Neural cell (in vitro differentiated cells): ENCODE measurements at regions not wholly inside any gene's neighbourhood (a gene's known extent, or its start where the extent isn't known, plus 50 kb on each side); places are given as distances from the start of the nearest gene placed in this dataset.

ENCODE experiments used
- H2AFZ ChIP-seq: fragments of 200-600, 300-800 bp; sonication (generic), shearing (Covaris generic); 2 replicates; pipeline ENCODE4 v1.6.0; 2014; ENCODE audit warnings: low read depth, mild to moderate bottlenecking, antibody characterized with exemption, low read length, moderate library complexity
- H3F3A ChIP-seq: fragments of 200-600 bp; shearing (Covaris generic); 2 replicates; pipeline ENCODE4 v1.6.1; 2016; ENCODE audit warnings: mild to moderate bottlenecking, moderate library complexity, mixed read lengths, antibody characterized with exemption, low read length; ENCODE audit not compliant: insufficient read depth, poor library complexity, severe bottlenecking
- H3K27ac ChIP-seq: fragments of 200-600, 300-800 bp; sonication (generic), shearing (Covaris generic); 2 replicates; pipeline ENCODE4 v1.5.1; 2014; ENCODE audit warnings: mild to moderate bottlenecking, low read length, moderate library complexity
- H3K27me3 ChIP-seq: fragments of 300-800, 200-600 bp; sonication (generic), shearing (Covaris generic); 2 replicates; pipeline ENCODE4 v1.6.0; 2014; ENCODE audit warnings: mild to moderate bottlenecking, low read depth, low read length, moderate library complexity; ENCODE audit not compliant: insufficient read depth
- H3K36me3 ChIP-seq: fragments of 300-800, 200-600 bp; sonication (generic), shearing (Covaris generic); 2 replicates; pipeline ENCODE4 v1.5.1; 2014; ENCODE audit warnings: mild to moderate bottlenecking, antibody characterized with exemption, low read length, moderate library complexity; ENCODE audit not compliant: insufficient read depth
- H3K4me2 ChIP-seq: fragments of 300-800, 200-600 bp; sonication (generic), shearing (Covaris generic); 2 replicates; pipeline ENCODE4 v1.6.0; 2014; ENCODE audit warnings: mild to moderate bottlenecking, low read length
- H3K4me3 ChIP-seq: fragments of 300-800, 200-600 bp; sonication (generic), shearing (Covaris generic); 2 replicates; pipeline ENCODE4 v1.5.1; 2014; ENCODE audit warnings: mild to moderate bottlenecking, low read length, moderate library complexity
- H3K79me2 ChIP-seq: fragments of 200-600 bp; shearing (Covaris generic); replicated peaks from 2 replicates; pipeline ENCODE4 v1.6.0; 2014; ENCODE audit warnings: mild to moderate bottlenecking, low read length, moderate library complexity; ENCODE audit not compliant: insufficient read depth
- H3K9ac ChIP-seq: fragments of 300-800, 200-600 bp; sonication (generic), shearing (Covaris generic); 2 replicates; pipeline ENCODE4 v1.6.1; 2016; ENCODE audit warnings: mild to moderate bottlenecking, low read length, mixed read lengths
- H3K9me2 ChIP-seq: fragments of 200-600 bp; shearing (Covaris generic); 2 replicates; pipeline ENCODE4 v1.6.1; 2016; ENCODE audit warnings: mild to moderate bottlenecking, low read length, mixed read lengths; ENCODE audit not compliant: insufficient read depth
- H3K9me3 ChIP-seq: fragments of 200-600, 300-800 bp; sonication (generic), shearing (Covaris generic); 2 replicates; pipeline ENCODE4 v1.6.1; 2016; ENCODE audit warnings: mild to moderate bottlenecking, mixed run types, low read length, moderate library complexity, mixed read lengths
- H4K20me1 ChIP-seq: fragments of 200-600 bp; shearing (Covaris generic); 2 replicates; pipeline ENCODE4 v1.6.1; 2016; ENCODE audit warnings: mild to moderate bottlenecking, mixed run types; ENCODE audit not compliant: insufficient read depth
- EP300 ChIP-seq: fragments of 450-650 bp; conservative IDR thresholded peaks from 2 replicates; pipeline ENCODE4 v1.6.1; 2014; ENCODE audit warnings: antibody characterized with exemption, mild to moderate bottlenecking, moderate library complexity; ENCODE audit not compliant: poor library complexity, severe bottlenecking
- EZH2 ChIP-seq: fragments of 200-600, 300-800 bp; shearing (Covaris generic), sonication (generic); IDR thresholded peaks from 2 replicates; pipeline ENCODE4 v1.6.1; 2014; ENCODE audit warnings: antibody characterized with exemption, low read length, borderline replicate concordance, mild to moderate bottlenecking; ENCODE audit not compliant: insufficient read depth, poor library complexity, severe bottlenecking
- MXI1 ChIP-seq: fragments of 450-650 bp; conservative IDR thresholded peaks from 2 replicates; pipeline ENCODE4 v1.6.1; 2014; ENCODE audit warnings: antibody characterized with exemption, mild to moderate bottlenecking; ENCODE audit not compliant: poor library complexity, severe bottlenecking
- POLR2AphosphoS5 ChIP-seq: IDR thresholded peaks from 2 replicates; pipeline ENCODE4 v1.6.1; 2012
- RAD21 ChIP-seq: fragments of 450-650 bp; conservative IDR thresholded peaks from 2 replicates; pipeline ENCODE4 v1.6.1; 2014; ENCODE audit warnings: antibody characterized with exemption, mild to moderate bottlenecking, moderate library complexity
- REST ChIP-seq: IDR thresholded peaks from 2 replicates; pipeline ENCODE4 v1.6.1; 2012; ENCODE audit warnings: borderline replicate concordance
- SMC3 ChIP-seq: fragments of 450-650 bp; conservative IDR thresholded peaks from 2 replicates; pipeline ENCODE4 v1.6.1; 2014; ENCODE audit warnings: antibody characterized with exemption, mild to moderate bottlenecking, moderate library complexity; ENCODE audit not compliant: poor library complexity
- TAF1 ChIP-seq: IDR thresholded peaks from 2 replicates; pipeline ENCODE4 v1.6.1; 2012; ENCODE audit warnings: low read depth
- TF ChIP-seq, protein P1 (sequence below): fragments of 450-650 bp; IDR thresholded peaks from 2 replicates; pipeline ENCODE4 v1.5.1; 2014; ENCODE audit warnings: antibody characterized with exemption, mild to moderate bottlenecking, moderate library complexity; ENCODE audit not compliant: poor library complexity, severe bottlenecking

DNA sequence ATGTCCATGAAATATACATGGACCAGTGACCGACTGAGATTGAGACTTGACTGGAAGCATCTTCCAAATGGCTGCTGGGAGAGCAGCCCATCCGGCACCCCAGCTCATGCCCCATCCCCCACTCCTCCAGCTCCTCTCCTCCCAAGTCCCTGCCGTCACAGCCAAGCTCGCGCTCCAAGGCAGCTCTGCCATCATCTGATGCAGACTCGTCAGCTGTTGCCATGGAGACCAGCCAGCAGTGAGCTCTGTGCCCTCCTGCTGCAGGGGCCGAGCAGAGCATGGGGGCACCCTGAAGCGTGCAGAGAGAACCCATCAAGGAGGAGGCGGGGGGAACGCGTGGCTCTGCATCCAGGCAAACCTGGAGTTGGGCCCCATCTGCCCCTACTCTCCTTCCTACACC, 74.5 kb upstream of the TNRC6C start:
- no peaks in the 10 kb centered on the region for H3K9me3 ChIP-seq
- peak overlapping the region; percentile 35 for H3K4me2 ChIP-seq
- peak overlapping the region; percentile 95 for H3K27ac ChIP-seq
- peak overlapping the region; percentile 50 for H3K4me3 ChIP-seq
- H3K9ac ChIP-seq: peak overlapping the region; percentile 73
- H2AFZ ChIP-seq: peak overlapping the region; percentile 34
- no peaks in the 10 kb centered on the region for H3K36me3 ChIP-seq
- no peaks in the 10 kb centered on the region for H3K9me2 ChIP-seq
- no peaks in the 10 kb centered on the region for H3F3A ChIP-seq
- H3K79me2 ChIP-seq: no peaks in the 10 kb centered on the region
- TF ChIP-seq EP300 (peak; percentile 95), TAF1 (peak; percentile 74), EZH2 (no peak), REST (peak; percentile 75), RAD21 (peak; percentile 74), POLR2AphosphoS5 (peak; percentile 89), MXI1 (peak; percentile 52), SMC3 (peak; percentile 72)
- TF ChIP-seq, protein P1, sequence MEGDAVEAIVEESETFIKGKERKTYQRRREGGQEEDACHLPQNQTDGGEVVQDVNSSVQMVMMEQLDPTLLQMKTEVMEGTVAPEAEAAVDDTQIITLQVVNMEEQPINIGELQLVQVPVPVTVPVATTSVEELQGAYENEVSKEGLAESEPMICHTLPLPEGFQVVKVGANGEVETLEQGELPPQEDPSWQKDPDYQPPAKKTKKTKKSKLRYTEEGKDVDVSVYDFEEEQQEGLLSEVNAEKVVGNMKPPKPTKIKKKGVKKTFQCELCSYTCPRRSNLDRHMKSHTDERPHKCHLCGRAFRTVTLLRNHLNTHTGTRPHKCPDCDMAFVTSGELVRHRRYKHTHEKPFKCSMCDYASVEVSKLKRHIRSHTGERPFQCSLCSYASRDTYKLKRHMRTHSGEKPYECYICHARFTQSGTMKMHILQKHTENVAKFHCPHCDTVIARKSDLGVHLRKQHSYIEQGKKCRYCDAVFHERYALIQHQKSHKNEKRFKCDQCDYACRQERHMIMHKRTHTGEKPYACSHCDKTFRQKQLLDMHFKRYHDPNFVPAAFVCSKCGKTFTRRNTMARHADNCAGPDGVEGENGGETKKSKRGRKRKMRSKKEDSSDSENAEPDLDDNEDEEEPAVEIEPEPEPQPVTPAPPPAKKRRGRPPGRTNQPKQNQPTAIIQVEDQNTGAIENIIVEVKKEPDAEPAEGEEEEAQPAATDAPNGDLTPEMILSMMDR: no peak
- H3K27me3 ChIP-seq: no peaks in the 10 kb centered on the region
- H4K20me1 ChIP-seq: no peaks in the 10 kb centered on the region

DNA sequence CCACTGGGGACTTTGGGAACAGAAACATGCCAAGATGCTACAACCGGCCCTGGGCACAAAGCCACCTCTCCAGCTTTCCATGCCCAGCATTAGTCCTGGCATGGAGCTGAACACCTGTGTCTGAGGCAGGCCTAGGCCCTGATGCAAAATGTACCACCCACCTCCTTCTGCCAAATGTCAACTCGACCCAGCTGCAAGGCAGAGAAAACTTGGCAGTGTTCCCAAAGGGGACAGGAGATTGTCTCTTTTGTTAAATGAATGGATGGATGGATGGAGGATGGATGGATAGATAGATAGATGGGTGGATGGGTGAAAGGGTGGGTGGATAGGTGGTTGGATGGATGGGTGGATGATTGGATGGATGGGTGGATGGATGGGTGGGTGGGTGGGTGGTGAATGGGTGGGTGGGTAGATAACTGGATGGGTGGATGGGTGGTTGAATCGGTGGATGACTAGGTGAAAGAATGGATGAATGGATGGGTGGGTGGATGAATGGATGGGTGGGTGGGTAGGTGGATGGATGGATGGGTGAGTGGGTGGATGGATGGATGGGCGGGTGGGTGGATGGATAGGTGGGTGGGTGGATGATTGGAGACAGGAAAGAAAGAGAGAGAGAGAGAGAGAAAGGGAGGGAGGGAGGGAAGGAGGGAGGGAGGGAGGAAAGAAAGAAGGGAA, 73.4 kb upstream of the TNRC6C start:
- H3K9ac ChIP-seq: peak overlapping the region; percentile 73
- H3K9me2 ChIP-seq: no peaks in the 10 kb centered on the region
- no peak overlapping the region for H3K4me2 ChIP-seq
- no peaks in the 10 kb centered on the region for H3K27me3 ChIP-seq
- H3K4me3 ChIP-seq: peak overlapping the region; percentile 50
- no peaks in the 10 kb centered on the region for H4K20me1 ChIP-seq
- peak overlapping the region; percentile 95 for H3K27ac ChIP-seq
- H3F3A ChIP-seq: no peaks in the 10 kb centered on the region
- no peaks in the 10 kb centered on the region for H3K9me3 ChIP-seq
- TF ChIP-seq EZH2 (no peak), POLR2AphosphoS5 (no peak), EP300 (no peak), SMC3 (no peak), MXI1 (no peak), REST (no peak), TAF1 (no peak), RAD21 (no peak)
- TF ChIP-seq, protein P1: no peak
- H3K79me2 ChIP-seq: no peaks in the 10 kb centered on the region
- H3K36me3 ChIP-seq: no peaks in the 10 kb centered on the region
- H2AFZ ChIP-seq: no peak overlapping the region
